Uterus (tissue), 3 donors: ENCODE measurements at regions not wholly inside any gene's neighbourhood (a gene's known extent, or its start where the extent isn't known, plus 50 kb on each side); places are given as distances from the start of the nearest gene placed in this dataset.

Experiments used
- DNase-seq, 2 donors: peaks; one replicate each; pipeline ENCODE4 v3.0.0-alpha.2; 2019 to 2020
- H3K27ac ChIP-seq, 2 donors: fragments of 200-600 bp; sonication (generic); 1 replicate in 1 of 2; 2 replicates in 1 of 2; pipeline ENCODE4 v1.5.1; 2016 to 2018
- H3K27me3 ChIP-seq, 2 donors: fragments of 200-600 bp; sonication (generic); one replicate each; pipeline ENCODE4 v1.5.1; 2018 to 2019; ENCODE audit warnings: control low read depth in 1 of 2
- H3K36me3 ChIP-seq, 2 donors: fragments of 200-600 bp; sonication (generic); one replicate each; pipeline ENCODE4 v1.5.1; 2019; ENCODE audit warnings: control low read depth in 1 of 2
- H3K4me1 ChIP-seq, 2 donors: fragments of 200-600 bp; sonication (generic); one replicate each; pipeline ENCODE4 v1.5.1; 2018 to 2019; ENCODE audit warnings: control low read depth in 1 of 2
- H3K4me3 ChIP-seq, 2 donors: fragments of 200-600 bp; sonication (generic); 1 replicate in 1 of 2; 2 replicates in 1 of 2; pipeline ENCODE4 v1.5.1; 2018 to 2019; ENCODE audit warnings: mild to moderate bottlenecking in 1 of 2
- H3K9me3 ChIP-seq, 2 donors: fragments of 200-600 bp; sonication (generic); one replicate each; pipeline ENCODE4 v1.5.1; 2019; ENCODE audit warnings: control low read depth in 1 of 2
- CTCF ChIP-seq, 4 experiments: fragments of 200-600 bp in 2 of 4; fragments of 450-650 bp in 2 of 4; sonication (generic) in 2 of 4; IDR thresholded peaks; one replicate each; pipeline ENCODE4 v1.5.1; 2016 to 2019; ENCODE audit warnings: antibody characterized with exemption in 4 of 4, mild to moderate bottlenecking in 2 of 4, moderate library complexity in 1 of 4
- POLR2A ChIP-seq, 2 donors: fragments of 450-650 bp; IDR thresholded peaks; one replicate each; pipeline ENCODE4 v1.6.1; 2016; ENCODE audit warnings: antibody characterized with exemption in 2 of 2, mild to moderate bottlenecking in 1 of 2, moderate library complexity in 1 of 2
- intact Hi-C: fragments of 100-400 bp; cut with DNase I; formaldehyde crosslinking; loops from one replicate; pipeline ENCODE4 v1.15.1; 2023; ENCODE audit warnings: low total_unique reads
- donor health status: DM: yes; HTN: yes; CAD: no.

- H3K9me3 ChIP-seq = no peaks in the 10 kb centered on the region
- intact Hi-C loops = no loop called here
Observed at GRCh38 chr14:89516173-89516572, 99.1 kb upstream of the FOXN3 start.

GRCh38 chr14:89514601-89515000 is 97.6 kb upstream of the FOXN3 start:
- no peak for DNase-seq
- Histone ChIP-seq H3K27me3 (no peaks in the 10 kb centered on the region), H3K27ac (no peak overlapping the region), H3K9me3 (no peaks in the 10 kb centered on the region), H3K36me3 (no peaks in the 10 kb centered on the region), H3K4me1 (no peaks in the 10 kb centered on the region), H3K4me3 (no peak overlapping the region)
- intact Hi-C loops = no loop called here
- TF ChIP-seq CTCF (IDR thresholded peaks at IDR 0.05) (no peak), POLR2A (IDR thresholded peaks at IDR 0.05) (no peak)

More at GRCh38 chr14:89516173-89516572, 99.1 kb upstream of the FOXN3 start:
- TF ChIP-seq POLR2A (IDR thresholded peaks at IDR 0.05) = no peak
- TF ChIP-seq CTCF (IDR thresholded peaks at IDR 0.05) = no peak
- H3K4me3 ChIP-seq = no peak overlapping the region
- H3K4me1 ChIP-seq = no peaks in the 10 kb centered on the region
- no peak overlapping the region for H3K27ac ChIP-seq
- DNase-seq = no peak
- no peaks in the 10 kb centered on the region for H3K36me3 ChIP-seq
- no peaks in the 10 kb centered on the region for H3K27me3 ChIP-seq

- DNase-seq = no peak
- intact Hi-C loops = no loop called here
- no peaks in the 10 kb centered on the region for H3K9me3 ChIP-seq
- no peaks in the 10 kb centered on the region for H3K36me3 ChIP-seq
- H3K4me3 ChIP-seq = no peak overlapping the region
- H3K27me3 ChIP-seq = no peaks in the 10 kb centered on the region
- no peak overlapping the region for H3K27ac ChIP-seq
- TF ChIP-seq CTCF (IDR thresholded peaks at IDR 0.05) (no peak), POLR2A (IDR thresholded peaks at IDR 0.05) (no peak)
- H3K4me1 ChIP-seq = no peaks in the 10 kb centered on the region
Observed at GRCh38 chr14:89509891-89510290, 92.9 kb upstream of the FOXN3 start.

- intact Hi-C loops = no loop called here
- Histone ChIP-seq H3K4me3 (no peak overlapping the region), H3K27ac (no peak overlapping the region), H3K4me1 (no peaks in the 10 kb centered on the region), H3K9me3 (no peaks in the 10 kb centered on the region), H3K36me3 (no peaks in the 10 kb centered on the region), H3K27me3 (no peaks in the 10 kb centered on the region)
- DNase-seq = no peak
- TF ChIP-seq CTCF (IDR thresholded peaks at IDR 0.05) = no peak
- TF ChIP-seq POLR2A (IDR thresholded peaks at IDR 0.05) = no peak
Observed at GRCh38 chr14:89508863-89509262, 91.8 kb upstream of the FOXN3 start.

GRCh38 chr14:89507926-89508460 is 91.0 kb upstream of the FOXN3 start:
- no peak for DNase-seq
- Histone ChIP-seq H3K36me3 (no peaks in the 10 kb centered on the region), H3K9me3 (no peaks in the 10 kb centered on the region), H3K27me3 (no peaks in the 10 kb centered on the region), H3K4me1 (no peaks in the 10 kb centered on the region), H3K4me3 (no peak overlapping the region), H3K27ac (no peak overlapping the region)
- no peak for TF ChIP-seq POLR2A (IDR thresholded peaks at IDR 0.05)
- TF ChIP-seq CTCF (IDR thresholded peaks at IDR 0.05) = no peak
- intact Hi-C loops = no loop called here
